Kidney glomerular epithelial cell (primary cell): ENCODE measurements at regions not wholly inside any gene's neighbourhood (a gene's known extent, or its start where the extent isn't known, plus 50 kb on each side); places are given as distances from the start of the nearest gene placed in this dataset.

ENCODE experiments used
- DNase-seq: peaks from one replicate; lab custom pipeline; 2025; lab: John Stamatoyannopoulos, UW

DNA sequence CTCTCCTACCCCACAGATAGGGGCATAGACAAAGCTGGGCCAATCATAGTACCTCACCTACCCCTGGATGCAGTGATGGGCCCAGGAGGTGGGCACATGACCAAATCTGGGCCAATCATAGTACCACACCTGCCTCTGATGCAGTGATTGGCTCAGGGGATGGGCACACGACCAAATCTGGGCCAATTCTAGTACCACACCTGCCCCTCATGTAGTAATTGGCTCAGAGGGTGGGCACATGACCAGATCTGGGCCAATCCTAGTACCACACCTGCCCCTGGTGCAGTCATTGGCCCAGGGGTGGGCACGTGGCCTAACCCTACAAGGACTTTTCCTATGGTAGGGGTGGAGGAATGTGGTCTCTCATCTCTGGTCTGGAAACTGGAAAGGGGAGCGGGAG, 56.9 kb upstream of the MEF2A start:
- no peak for DNase-seq

DNA sequence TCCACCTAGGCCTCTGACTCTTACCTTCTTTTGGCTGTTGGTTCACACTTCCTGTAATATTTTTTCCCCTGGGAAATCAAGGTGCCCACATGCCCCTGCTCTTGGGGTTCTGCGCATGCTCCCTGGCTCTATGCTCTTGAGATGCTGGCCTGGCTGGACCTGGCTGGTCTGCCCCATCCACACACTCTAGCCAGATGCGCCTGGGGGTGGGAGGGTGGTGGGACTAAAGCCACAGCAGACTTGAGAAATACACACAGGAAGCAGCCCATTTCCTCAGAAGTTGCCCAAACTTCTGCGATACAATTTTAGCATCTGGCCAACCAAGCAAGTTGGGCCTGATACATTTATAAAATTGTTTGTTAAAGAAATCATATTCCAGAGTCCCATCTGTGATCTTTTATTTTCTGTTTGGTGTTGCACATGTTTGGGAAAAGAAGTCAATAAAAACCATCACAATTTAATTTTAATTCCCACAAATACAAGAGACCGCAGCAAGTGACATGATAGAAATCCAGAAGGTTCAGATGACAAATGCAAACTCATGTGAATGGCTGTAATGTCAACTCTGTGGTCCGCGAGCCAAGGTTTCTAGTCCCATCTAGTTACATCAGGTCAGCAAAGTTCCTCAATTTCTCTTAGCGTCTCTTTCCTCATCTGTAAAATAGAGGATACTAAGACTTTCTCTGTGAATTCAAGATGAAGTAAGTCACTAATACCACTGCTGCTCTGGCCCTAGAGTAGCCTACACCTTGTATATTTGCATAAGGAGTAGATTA, 55.9 kb upstream of the MEF2A start:
- no peak for DNase-seq

DNA sequence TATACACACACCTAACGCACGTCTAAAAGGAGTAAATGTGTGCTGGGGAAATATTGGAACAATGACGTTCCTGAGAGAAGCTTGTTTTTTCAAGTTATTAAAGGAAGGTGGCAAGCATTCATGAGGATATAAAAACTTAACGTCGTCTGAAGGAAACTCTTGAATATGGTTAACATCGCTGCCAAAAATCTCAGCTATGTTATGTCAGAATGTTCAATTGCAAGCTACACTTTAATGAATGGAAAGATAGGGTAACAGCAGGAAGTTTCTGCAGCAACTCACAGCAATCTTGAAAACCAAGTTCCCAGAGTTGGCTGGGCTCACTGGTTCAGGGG, 54.3 kb upstream of the MEF2A start:
- no peak for DNase-seq

DNA sequence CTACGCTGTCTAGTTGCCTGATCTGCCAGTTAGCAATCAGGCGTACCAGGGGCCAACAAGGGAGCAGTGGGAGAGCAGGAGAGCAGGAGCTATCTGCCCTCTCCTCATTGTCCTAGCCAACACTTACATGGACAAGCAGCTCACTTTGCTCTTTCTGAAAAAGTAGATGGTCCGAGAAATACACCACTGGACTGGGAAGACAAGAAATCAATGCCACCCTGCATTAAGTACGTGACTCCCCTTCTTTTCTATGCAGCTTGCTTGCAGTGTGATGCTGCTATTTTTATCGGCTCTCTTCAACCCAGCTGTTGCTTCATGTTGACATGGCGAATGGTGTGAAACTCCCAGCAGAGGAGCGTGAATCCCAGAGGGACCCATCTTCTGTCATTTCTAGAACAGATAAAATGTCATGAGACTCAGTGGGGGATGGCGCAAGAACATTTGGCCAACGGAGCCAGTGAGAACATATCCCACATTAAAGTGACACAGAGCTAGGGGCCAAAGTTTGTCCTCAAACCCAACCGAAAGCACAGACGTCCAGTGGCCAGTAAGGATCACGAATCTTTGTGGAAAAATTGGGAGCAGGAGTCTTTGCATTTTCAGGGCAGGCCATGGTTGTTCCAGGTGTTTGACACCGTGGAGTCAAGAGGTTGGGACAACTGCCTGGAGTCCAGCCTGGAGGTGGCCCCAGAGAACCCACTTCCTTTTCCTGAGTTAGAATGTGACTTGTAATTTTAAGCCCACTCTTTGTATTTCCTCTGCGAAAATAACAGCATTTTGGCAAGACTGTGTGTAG, 53.7 kb upstream of the MEF2A start:
- DNase-seq, result no peak

DNA sequence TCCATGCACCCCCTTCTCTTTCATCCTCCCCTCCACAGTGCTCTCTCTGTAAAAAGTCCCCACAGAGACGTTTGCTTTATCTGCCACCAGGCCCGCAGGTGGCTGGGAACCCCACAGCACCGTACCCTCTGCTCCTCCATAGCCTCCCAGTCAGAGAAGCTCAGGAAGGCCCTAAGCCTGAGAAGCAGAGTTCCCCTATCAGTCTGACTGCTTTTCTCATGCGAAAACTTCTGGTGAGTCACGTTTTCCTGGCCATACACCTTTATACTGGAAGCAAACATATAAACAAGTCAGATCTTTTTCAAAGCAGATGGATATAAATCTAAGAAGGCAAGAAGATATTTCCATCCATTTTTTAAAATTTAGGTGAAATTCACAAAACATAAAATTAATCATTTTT, 51.5 kb upstream of the MEF2A start:
- DNase-seq, result no peak
